ENCODE measurements at regions not wholly inside any gene's neighbourhood (a gene's known extent, or its start where the extent isn't known, plus 50 kb on each side); places are given as distances from the start of the nearest gene placed in this dataset.

DNA sequence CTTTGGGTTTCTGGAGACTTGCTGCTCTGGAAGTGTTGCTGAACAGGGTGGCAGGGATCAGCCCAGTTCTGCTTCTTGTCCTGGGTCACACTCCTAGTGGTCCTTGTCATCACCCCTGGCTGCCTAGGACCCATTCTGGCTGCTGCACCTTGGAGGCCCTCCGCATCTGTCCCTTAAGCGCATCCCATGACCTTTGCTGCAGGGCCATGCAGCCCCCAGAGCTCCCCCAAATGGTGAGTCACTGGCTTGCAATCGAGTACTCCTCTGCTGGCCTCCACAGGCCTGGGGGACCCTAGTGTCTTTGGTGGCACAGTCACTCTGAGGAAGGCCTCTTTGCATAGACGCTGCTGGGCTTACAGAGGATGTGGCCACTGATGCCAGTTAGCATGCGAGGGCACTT, 188.5 kb downstream of the ASB1 start:
- TF ChIP-seq, protein P1, sequence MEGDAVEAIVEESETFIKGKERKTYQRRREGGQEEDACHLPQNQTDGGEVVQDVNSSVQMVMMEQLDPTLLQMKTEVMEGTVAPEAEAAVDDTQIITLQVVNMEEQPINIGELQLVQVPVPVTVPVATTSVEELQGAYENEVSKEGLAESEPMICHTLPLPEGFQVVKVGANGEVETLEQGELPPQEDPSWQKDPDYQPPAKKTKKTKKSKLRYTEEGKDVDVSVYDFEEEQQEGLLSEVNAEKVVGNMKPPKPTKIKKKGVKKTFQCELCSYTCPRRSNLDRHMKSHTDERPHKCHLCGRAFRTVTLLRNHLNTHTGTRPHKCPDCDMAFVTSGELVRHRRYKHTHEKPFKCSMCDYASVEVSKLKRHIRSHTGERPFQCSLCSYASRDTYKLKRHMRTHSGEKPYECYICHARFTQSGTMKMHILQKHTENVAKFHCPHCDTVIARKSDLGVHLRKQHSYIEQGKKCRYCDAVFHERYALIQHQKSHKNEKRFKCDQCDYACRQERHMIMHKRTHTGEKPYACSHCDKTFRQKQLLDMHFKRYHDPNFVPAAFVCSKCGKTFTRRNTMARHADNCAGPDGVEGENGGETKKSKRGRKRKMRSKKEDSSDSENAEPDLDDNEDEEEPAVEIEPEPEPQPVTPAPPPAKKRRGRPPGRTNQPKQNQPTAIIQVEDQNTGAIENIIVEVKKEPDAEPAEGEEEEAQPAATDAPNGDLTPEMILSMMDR (IDR thresholded peaks at IDR 0.05), result no peak
- no peak for TF ChIP-seq POLR2A (IDR thresholded peaks at IDR 0.05)
